ENCODE measurements at regions not wholly inside any gene's neighbourhood (a gene's known extent, or its start where the extent isn't known, plus 50 kb on each side); places are given as distances from the start of the nearest gene placed in this dataset.

DNA sequence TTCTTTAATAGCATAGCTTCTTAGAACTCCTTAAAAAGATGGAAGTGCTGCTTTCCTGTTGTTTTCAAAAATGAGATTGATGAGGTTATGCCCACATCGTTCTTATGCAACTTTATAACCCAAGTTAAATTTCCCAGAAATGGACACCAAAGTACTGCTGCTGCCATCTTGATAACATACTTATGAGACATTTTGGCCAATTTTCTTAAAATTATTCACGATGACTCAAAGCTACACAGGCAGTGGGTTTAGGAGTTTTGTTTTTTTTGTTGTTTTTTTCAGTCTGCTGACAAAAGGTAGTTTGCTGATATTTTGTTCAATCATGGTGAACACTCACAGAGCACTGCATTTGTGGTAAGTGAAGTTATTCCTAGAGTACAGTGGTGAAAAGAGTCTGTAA is 54.9 kb upstream of the RFC3 start:
- no peak for DNase-seq (ENCODE audit: low read depth, low spot score)
- WGBS (ENCODE audit: insufficient coverage, insufficient read length): no CpG with 5 or more reads among the region's 2 CpGs
- no peaks in the 10 kb centered on the region for H3K4me1 ChIP-seq (ENCODE audit: control insufficient read depth, insufficient read depth, low read length)
- H3K36me3 ChIP-seq (ENCODE audit: control insufficient read depth, insufficient read depth, low read length): no peaks in the 10 kb centered on the region
- no peak overlapping the region for H3K27ac ChIP-seq (ENCODE audit: low read length)
- no peaks in the 10 kb centered on the region for H3K27me3 ChIP-seq (ENCODE audit: control insufficient read depth, insufficient read depth, low read length)
- H3K4me3 ChIP-seq (ENCODE audit: low read length): no peak overlapping the region
- no peaks in the 10 kb centered on the region for H3K9me3 ChIP-seq (ENCODE audit: control insufficient read depth, insufficient read depth, low read length)

- no peak for DNase-seq (ENCODE audit: low read depth, low spot score)
- Histone ChIP-seq H3K4me1 (ENCODE audit: control insufficient read depth, insufficient read depth, low read length) (no peaks in the 10 kb centered on the region), H3K36me3 (ENCODE audit: control insufficient read depth, insufficient read depth, low read length) (no peaks in the 10 kb centered on the region), H3K9me3 (ENCODE audit: control insufficient read depth, insufficient read depth, low read length) (no peaks in the 10 kb centered on the region), H3K27me3 (ENCODE audit: control insufficient read depth, insufficient read depth, low read length) (no peaks in the 10 kb centered on the region), H3K4me3 (ENCODE audit: low read length) (no peak overlapping the region), H3K27ac (ENCODE audit: low read length) (no peak overlapping the region)
- WGBS (ENCODE audit: insufficient coverage, insufficient read length): no CpG with 5 or more reads among the region's 3 CpGs
Observed at GRCh38 chr13:33764716-33765115, 53.2 kb upstream of the RFC3 start.

- no peaks in the 10 kb centered on the region for H3K27me3 ChIP-seq (ENCODE audit: control insufficient read depth, insufficient read depth, low read length)
- no peaks in the 10 kb centered on the region for H3K9me3 ChIP-seq (ENCODE audit: control insufficient read depth, insufficient read depth, low read length)
- DNase-seq (ENCODE audit: low read depth, low spot score): no peak
- H3K36me3 ChIP-seq (ENCODE audit: control insufficient read depth, insufficient read depth, low read length): no peaks in the 10 kb centered on the region
- no peaks in the 10 kb centered on the region for H3K4me1 ChIP-seq (ENCODE audit: control insufficient read depth, insufficient read depth, low read length)
- H3K4me3 ChIP-seq (ENCODE audit: low read length): no peak overlapping the region
- no CpG with 5 or more reads among the region's 5 CpGs for WGBS (ENCODE audit: insufficient coverage, insufficient read length)
- no peak overlapping the region for H3K27ac ChIP-seq (ENCODE audit: low read length)
Observed at GRCh38 chr13:33766329-33767123, 51.4 kb upstream of the RFC3 start.

DNA sequence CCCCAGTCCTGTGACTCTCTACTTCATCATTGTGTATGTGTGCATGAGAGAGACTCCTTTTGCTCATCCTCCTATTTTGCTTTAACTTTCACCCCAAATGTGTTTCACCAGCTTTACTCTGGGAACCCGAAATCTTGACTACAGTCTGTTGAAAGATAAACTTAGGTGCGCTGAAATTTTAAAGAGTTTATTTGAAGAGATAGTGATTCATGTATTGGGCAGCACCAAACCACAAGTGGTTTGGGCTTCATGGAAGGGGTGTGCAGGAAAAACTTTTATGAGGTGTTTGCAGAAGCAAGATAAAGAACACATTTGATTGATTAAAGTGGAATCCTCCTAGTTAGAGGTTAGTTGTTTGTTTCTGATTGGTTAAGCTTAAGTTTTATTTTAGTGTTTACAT is 50.8 kb upstream of the RFC3 start:
- no peak overlapping the region for H3K27ac ChIP-seq (ENCODE audit: low read length)
- no peaks in the 10 kb centered on the region for H3K9me3 ChIP-seq (ENCODE audit: control insufficient read depth, insufficient read depth, low read length)
- WGBS (ENCODE audit: insufficient coverage, insufficient read length): no CpG with 5 or more reads among the region's 2 CpGs
- no peaks in the 10 kb centered on the region for H3K4me1 ChIP-seq (ENCODE audit: control insufficient read depth, insufficient read depth, low read length)
- no peak overlapping the region for H3K4me3 ChIP-seq (ENCODE audit: low read length)
- H3K27me3 ChIP-seq (ENCODE audit: control insufficient read depth, insufficient read depth, low read length): no peaks in the 10 kb centered on the region
- DNase-seq (ENCODE audit: low read depth, low spot score): no peak
- H3K36me3 ChIP-seq (ENCODE audit: control insufficient read depth, insufficient read depth, low read length): no peaks in the 10 kb centered on the region
